ENCODE measurements at regions not wholly inside any gene's neighbourhood (a gene's known extent, or its start where the extent isn't known, plus 50 kb on each side); places are given as distances from the start of the nearest gene placed in this dataset.
A peak's percentile ranks its signal among the peaks of the same experiment; 100 is the strongest.

DNA sequence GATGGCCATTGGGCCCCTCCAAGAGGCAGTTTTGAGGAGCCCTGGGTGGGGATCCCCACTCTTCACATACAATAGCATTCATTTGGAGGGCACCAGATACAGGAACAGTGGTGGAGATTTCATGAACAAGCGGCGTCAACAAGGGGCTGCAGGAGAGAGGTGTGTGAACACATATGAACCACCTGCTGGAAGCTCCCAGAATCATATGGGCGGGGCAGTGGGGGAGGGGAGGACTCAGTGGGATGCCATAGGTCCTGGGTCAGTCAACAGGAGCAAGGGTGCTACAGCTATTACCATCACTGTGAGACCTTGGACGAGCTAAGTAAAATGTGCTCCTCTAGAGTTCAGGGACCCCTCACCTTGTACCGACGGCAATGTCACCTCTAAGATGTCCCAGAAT, 100.4 kb upstream of the IRF2BP2 start:
- TF ChIP-seq, protein P1, sequence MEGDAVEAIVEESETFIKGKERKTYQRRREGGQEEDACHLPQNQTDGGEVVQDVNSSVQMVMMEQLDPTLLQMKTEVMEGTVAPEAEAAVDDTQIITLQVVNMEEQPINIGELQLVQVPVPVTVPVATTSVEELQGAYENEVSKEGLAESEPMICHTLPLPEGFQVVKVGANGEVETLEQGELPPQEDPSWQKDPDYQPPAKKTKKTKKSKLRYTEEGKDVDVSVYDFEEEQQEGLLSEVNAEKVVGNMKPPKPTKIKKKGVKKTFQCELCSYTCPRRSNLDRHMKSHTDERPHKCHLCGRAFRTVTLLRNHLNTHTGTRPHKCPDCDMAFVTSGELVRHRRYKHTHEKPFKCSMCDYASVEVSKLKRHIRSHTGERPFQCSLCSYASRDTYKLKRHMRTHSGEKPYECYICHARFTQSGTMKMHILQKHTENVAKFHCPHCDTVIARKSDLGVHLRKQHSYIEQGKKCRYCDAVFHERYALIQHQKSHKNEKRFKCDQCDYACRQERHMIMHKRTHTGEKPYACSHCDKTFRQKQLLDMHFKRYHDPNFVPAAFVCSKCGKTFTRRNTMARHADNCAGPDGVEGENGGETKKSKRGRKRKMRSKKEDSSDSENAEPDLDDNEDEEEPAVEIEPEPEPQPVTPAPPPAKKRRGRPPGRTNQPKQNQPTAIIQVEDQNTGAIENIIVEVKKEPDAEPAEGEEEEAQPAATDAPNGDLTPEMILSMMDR (IDR thresholded peaks at IDR 0.05; ENCODE audit: partially characterized antibody, unreplicated experiment): no peak
- H3K27me3 Mint-ChIP-seq (ENCODE audit: unreplicated experiment): peaks cover 5% of the 10 kb centered on the region
- H3K36me3 Mint-ChIP-seq (ENCODE audit: unreplicated experiment): peaks cover 7% of the 10 kb centered on the region
- no peak for DNase-seq
- no peak overlapping the region for H3K4me3 Mint-ChIP-seq (ENCODE audit: unreplicated experiment)
- H3K4me1 Mint-ChIP-seq (ENCODE audit: low read depth, unreplicated experiment): peaks cover 24% of the 10 kb centered on the region
- no peak overlapping the region for H3K27ac Mint-ChIP-seq (ENCODE audit: unreplicated experiment)
- H3K9me3 Mint-ChIP-seq (ENCODE audit: unreplicated experiment): no peaks in the 10 kb centered on the region

DNA sequence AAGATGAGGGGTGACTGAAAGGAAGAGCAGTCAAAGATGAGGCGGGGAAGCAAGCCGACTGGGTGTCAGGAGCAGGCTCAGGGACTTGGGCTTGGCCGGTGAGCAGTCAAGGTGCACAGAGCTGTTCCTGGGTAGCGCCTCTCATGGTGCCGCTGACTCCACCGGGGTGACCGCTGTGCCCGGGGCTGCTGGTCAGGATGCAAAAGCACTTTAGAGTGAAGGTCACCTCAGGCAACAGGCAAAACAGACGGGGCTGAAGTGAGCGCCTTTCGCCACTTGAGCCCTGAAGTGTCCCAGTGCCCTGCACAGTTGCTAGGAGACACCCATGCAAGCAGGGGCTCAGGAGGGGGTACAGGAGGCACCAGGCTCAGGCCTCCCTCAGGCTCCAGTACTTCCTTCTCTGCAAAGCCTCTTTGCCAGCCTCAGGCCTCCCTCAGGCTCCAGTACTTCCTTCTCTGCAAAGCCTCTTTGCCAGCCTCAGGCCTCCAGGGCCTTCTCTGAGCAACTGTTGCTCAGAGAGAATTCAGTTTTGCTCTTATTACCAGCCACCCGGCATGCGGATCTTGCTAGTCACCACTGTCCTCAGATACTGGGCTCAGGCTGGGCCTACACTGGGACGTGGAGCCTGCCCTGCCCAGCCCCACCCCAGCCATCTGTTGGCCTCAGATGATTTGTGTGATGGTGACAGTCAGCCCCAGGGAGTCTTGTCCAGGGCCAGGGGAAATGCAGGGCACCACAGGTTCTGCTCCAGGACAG, 99.7 kb upstream of the IRF2BP2 start:
- no peaks in the 10 kb centered on the region for H3K9me3 Mint-ChIP-seq (ENCODE audit: unreplicated experiment)

DNA sequence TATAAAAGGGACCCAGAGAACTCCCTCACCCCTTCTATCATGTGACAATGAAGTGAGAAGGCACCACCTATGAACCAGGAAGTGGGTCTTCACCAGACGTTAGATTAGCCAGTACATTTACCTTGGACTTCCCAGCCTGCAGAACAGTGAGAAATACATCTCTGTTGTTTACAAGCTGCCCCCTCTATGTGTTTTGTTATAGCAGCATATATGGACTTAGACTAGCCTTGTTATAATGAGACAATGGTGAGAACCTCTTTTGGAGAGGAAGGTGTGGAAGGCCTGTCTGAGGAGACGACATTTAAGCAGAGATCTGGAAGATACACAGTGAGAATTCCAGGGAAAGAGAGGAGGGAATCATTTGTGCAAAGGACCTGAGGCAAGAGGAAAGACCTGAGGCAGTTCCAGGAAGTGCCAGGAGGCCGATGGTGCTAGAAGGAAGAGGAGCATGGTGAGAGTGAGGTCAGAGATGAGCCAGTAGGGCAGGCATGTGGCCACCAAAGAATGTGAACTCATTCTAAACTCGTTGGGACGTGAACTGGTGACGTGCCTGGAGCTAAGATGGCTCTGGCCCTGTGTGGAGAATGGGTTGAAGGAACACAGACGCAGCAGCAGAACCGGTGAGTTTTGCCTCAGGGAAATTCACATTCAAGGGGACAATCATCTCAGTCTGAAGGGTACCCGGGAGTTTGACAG, 98.9 kb upstream of the IRF2BP2 start:
- Mint-ChIP-seq H3K9me3 (ENCODE audit: unreplicated experiment) (peaks cover 2% of the 10 kb centered on the region), H3K4me1 (ENCODE audit: low read depth, unreplicated experiment) (peaks cover 30% of the 10 kb centered on the region), H3K27me3 (ENCODE audit: unreplicated experiment) (peaks cover 5% of the 10 kb centered on the region), H3K27ac (ENCODE audit: unreplicated experiment) (peak overlapping the region; percentile 5), H3K36me3 (ENCODE audit: unreplicated experiment) (peaks cover 7% of the 10 kb centered on the region), H3K4me3 (ENCODE audit: unreplicated experiment) (no peak overlapping the region)
- TF ChIP-seq, protein P1 (IDR thresholded peaks at IDR 0.05; ENCODE audit: partially characterized antibody, unreplicated experiment): no peak
- DNase-seq: no peak

More for the DNA sequence above, 99.7 kb upstream of the IRF2BP2 start:
- no peak for DNase-seq
- TF ChIP-seq, protein P1 (IDR thresholded peaks at IDR 0.05; ENCODE audit: partially characterized antibody, unreplicated experiment): no peak
- peaks cover 7% of the 10 kb centered on the region for H3K36me3 Mint-ChIP-seq (ENCODE audit: unreplicated experiment)
- H3K4me1 Mint-ChIP-seq (ENCODE audit: low read depth, unreplicated experiment): peaks cover 27% of the 10 kb centered on the region
- no peak overlapping the region for H3K4me3 Mint-ChIP-seq (ENCODE audit: unreplicated experiment)
- H3K27me3 Mint-ChIP-seq (ENCODE audit: unreplicated experiment): peaks cover 5% of the 10 kb centered on the region
- no peak overlapping the region for H3K27ac Mint-ChIP-seq (ENCODE audit: unreplicated experiment)

DNA sequence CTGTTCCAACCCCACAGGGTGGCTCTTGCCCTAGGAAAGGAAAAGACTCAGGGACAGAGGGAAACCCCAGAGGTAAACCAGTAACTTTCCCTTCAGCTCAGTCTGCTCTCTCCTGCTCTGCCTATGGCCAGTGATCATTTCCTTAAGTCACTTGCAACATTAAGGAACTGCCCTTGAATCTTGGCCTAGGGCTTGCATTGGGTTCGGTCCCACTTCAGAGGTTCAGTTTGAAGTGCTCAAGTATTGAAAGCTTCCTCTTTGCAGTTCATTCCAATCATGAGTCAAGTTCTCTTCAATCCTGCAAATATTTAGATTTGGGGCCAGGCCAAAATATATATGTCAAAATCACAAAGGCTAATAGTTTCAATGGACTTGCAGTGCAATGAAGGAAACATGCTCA, 97.7 kb upstream of the IRF2BP2 start:
- no peak overlapping the region for H3K27ac Mint-ChIP-seq (ENCODE audit: unreplicated experiment)
- TF ChIP-seq, protein P1 (IDR thresholded peaks at IDR 0.05; ENCODE audit: partially characterized antibody, unreplicated experiment): no peak
- DNase-seq: no peak
- H3K9me3 Mint-ChIP-seq (ENCODE audit: unreplicated experiment): peaks cover 2% of the 10 kb centered on the region
- peaks cover 7% of the 10 kb centered on the region for H3K36me3 Mint-ChIP-seq (ENCODE audit: unreplicated experiment)
- H3K4me1 Mint-ChIP-seq (ENCODE audit: low read depth, unreplicated experiment): peaks cover 30% of the 10 kb centered on the region
- peaks cover 3% of the 10 kb centered on the region for H3K27me3 Mint-ChIP-seq (ENCODE audit: unreplicated experiment)
- no peak overlapping the region for H3K4me3 Mint-ChIP-seq (ENCODE audit: unreplicated experiment)

DNA sequence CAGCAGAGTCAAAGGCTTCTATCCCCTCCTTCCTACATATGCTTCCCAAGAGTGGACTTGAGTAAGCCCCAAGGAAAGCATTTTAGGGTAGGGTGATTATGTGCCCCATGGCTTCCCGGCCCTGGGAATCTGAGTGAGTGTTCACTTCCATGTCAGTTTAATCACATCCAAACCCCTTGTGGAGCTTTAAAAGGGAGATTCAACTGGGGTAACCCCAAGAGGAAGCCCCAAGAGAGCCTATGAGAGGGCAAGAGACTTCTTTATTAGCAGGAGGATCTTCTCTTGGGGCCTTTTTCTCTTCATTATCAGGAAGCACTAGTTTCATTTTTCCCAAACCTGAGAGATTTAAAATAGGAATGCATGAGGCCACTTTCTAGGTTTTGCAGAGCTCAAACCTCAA, 97.0 kb upstream of the IRF2BP2 start:
- Mint-ChIP-seq H3K27me3 (ENCODE audit: unreplicated experiment) (peaks cover 3% of the 10 kb centered on the region), H3K4me1 (ENCODE audit: low read depth, unreplicated experiment) (peaks cover 37% of the 10 kb centered on the region), H3K27ac (ENCODE audit: unreplicated experiment) (no peak overlapping the region), H3K36me3 (ENCODE audit: unreplicated experiment) (peaks cover 7% of the 10 kb centered on the region), H3K9me3 (ENCODE audit: unreplicated experiment) (peaks cover 2% of the 10 kb centered on the region), H3K4me3 (ENCODE audit: unreplicated experiment) (no peak overlapping the region)
- TF ChIP-seq, protein P1 (IDR thresholded peaks at IDR 0.05; ENCODE audit: partially characterized antibody, unreplicated experiment): no peak
- DNase-seq: no peak
